Type B pancreatic cell (in vitro differentiated cells): ENCODE measurements at regions not wholly inside any gene's neighbourhood (a gene's known extent, or its start where the extent isn't known, plus 50 kb on each side); places are given as distances from the start of the nearest gene placed in this dataset.

Experiments
- DNase-seq: peaks from one replicate; pipeline ENCODE4 v3.0.0; 2021; ENCODE audit warnings: mixed read lengths; ENCODE audit not compliant: unreplicated experiment; ENCODE audit errors: extremely low spot score
- H3K27ac Mint-ChIP-seq: 2 replicates; pipeline ENCODE4 v1.8.0; 2021; ENCODE audit warnings: mild to moderate bottlenecking, mixed read lengths
- H3K27me3 Mint-ChIP-seq: 2 replicates; pipeline ENCODE4 v1.8.0; 2021; ENCODE audit warnings: mixed read lengths
- H3K36me3 Mint-ChIP-seq: 2 replicates; pipeline ENCODE4 v1.8.0; 2021; ENCODE audit warnings: mixed read lengths
- H3K4me1 Mint-ChIP-seq: one replicate; pipeline ENCODE4 v1.8.0; 2021; ENCODE audit warnings: mixed read lengths; ENCODE audit not compliant: unreplicated experiment
- H3K4me3 Mint-ChIP-seq: 2 replicates; pipeline ENCODE4 v1.8.0; 2021; ENCODE audit warnings: mild to moderate bottlenecking, mixed read lengths
- H3K9me3 Mint-ChIP-seq: 2 replicates; pipeline ENCODE4 v1.8.0; 2021; ENCODE audit warnings: mixed read lengths
- CTCF ChIP-seq: fragments of 200-600 bp; sonication (generic); conservative IDR thresholded peaks from 2 replicates; pipeline ENCODE4 v1.5.0; 2021; ENCODE audit warnings: antibody characterized with exemption, mild to moderate bottlenecking

GRCh38 chr3:28800203-28800602, 451.6 kb upstream of the AZI2 start:
- Mint-ChIP-seq H3K27ac (no peak overlapping the region), H3K4me3 (no peak overlapping the region), H3K36me3 (no peaks in the 10 kb centered on the region), H3K27me3 (no peaks in the 10 kb centered on the region), H3K9me3 (no peaks in the 10 kb centered on the region), H3K4me1 (no peaks in the 10 kb centered on the region)
- DNase-seq: no peak
- TF ChIP-seq CTCF: no peak

DNA sequence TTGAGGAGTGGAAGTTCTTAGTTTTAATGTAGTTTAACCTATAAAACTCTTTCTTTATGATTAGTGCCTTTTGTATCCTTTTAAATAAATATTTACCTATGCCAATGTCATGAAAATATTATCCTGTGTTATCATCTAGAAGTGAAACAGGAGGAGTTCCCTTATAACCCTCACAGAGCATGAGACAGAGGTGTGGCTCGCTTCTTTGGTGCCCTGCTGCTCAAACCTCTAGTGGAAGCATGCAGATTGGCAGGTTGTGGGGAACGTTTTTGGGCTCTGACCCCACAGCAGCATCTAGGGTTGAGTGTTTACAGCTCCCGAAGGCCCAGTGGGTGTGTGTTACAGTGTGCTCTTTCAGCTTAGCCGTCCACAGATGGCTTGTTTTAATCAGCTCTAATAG, 459.4 kb upstream of the AZI2 start:
- Mint-ChIP-seq H3K4me3 (no peak overlapping the region), H3K4me1 (no peaks in the 10 kb centered on the region), H3K9me3 (no peaks in the 10 kb centered on the region), H3K27me3 (no peaks in the 10 kb centered on the region), H3K36me3 (no peaks in the 10 kb centered on the region), H3K27ac (no peak overlapping the region)
- TF ChIP-seq CTCF: no peak
- DNase-seq: no peak

DNA sequence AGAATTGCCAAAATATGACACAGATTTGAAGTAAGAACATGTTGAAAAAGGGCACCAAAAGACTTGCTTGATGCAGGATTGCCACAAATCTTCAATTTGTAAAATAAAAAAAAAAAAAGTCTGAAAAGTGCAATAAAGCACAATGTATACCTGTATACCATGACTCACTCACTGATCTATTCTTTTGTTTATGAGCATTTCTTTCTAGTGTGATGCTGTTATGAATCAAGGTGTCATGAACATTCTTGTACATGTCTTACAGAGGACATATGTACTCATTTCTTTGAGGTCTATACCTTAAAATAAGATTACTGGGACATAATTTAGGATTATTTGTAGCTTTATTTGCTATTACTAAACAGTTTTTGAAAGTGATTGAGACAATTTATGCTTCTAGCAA, 464.9 kb upstream of the RBMS3 start:
- no peak for DNase-seq
- Mint-ChIP-seq H3K9me3 (no peaks in the 10 kb centered on the region), H3K27ac (no peak overlapping the region), H3K4me1 (no peaks in the 10 kb centered on the region), H3K27me3 (no peaks in the 10 kb centered on the region), H3K4me3 (no peak overlapping the region), H3K36me3 (no peaks in the 10 kb centered on the region)
- TF ChIP-seq CTCF: no peak

GRCh38 chr3:28824316-28824715, 456.6 kb upstream of the RBMS3 start:
- Mint-ChIP-seq H3K36me3 (no peaks in the 10 kb centered on the region), H3K27me3 (no peaks in the 10 kb centered on the region)
- TF ChIP-seq CTCF: no peak

DNA sequence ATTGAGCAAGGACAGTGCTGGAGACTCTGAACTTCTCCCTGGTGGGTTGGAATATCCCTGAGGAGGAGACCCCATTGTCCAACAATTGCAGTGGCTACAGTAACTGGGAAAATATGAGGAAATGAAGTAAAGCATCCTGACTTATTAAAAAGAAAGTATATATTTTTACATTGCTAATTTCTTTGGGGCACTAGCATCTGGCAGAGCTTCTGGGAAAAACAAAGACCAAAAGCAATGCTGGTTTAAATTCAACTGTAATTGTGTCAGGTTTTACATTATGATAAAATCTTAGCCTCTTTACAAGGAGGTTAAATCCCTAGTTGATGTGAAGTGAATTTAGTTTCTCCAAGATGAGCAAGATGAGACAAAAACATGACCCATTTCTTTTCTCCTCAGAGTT, 454.0 kb upstream of the RBMS3 start:
- Mint-ChIP-seq H3K27ac (no peak overlapping the region), H3K4me1 (no peaks in the 10 kb centered on the region), H3K36me3 (no peaks in the 10 kb centered on the region), H3K4me3 (no peak overlapping the region), H3K27me3 (no peaks in the 10 kb centered on the region), H3K9me3 (peaks cover 5% of the 10 kb centered on the region)
- DNase-seq: no peak
- TF ChIP-seq CTCF: no peak

More at GRCh38 chr3:28824316-28824715, 456.6 kb upstream of the RBMS3 start:
- Mint-ChIP-seq H3K4me1 (no peaks in the 10 kb centered on the region), H3K4me3 (no peak overlapping the region), H3K27ac (no peak overlapping the region), H3K9me3 (peaks cover 5% of the 10 kb centered on the region)
- DNase-seq: no peak

DNA sequence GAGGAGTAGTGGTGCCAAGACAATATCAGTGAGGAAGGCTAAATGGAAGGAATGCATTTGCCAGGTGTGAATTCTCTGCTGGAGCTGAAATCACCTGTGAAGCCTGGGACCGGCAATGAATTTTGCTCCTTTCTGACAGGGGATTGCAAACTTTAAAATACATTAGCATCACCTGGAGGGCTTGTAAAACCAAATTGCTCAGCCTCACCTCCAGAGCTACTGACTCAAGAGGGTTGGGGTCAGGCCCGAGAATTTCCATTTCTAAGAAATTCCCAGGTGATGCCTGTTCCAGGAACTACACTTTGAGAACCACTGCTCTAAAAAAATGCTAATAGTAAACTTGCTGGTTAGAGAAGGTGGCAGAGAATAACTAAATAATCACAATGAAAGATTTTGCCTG, 445.6 kb upstream of the RBMS3 start:
- no peaks in the 10 kb centered on the region for H3K4me1 Mint-ChIP-seq
- no peak overlapping the region for H3K27ac Mint-ChIP-seq
- no peak for DNase-seq
- no peaks in the 10 kb centered on the region for H3K9me3 Mint-ChIP-seq
- no peaks in the 10 kb centered on the region for H3K36me3 Mint-ChIP-seq
- no peak for TF ChIP-seq CTCF
- H3K27me3 Mint-ChIP-seq: peaks cover 15% of the 10 kb centered on the region
- H3K4me3 Mint-ChIP-seq: no peak overlapping the region
